ENCODE measurements at regions not wholly inside any gene's neighbourhood (a gene's known extent, or its start where the extent isn't known, plus 50 kb on each side); places are given as distances from the start of the nearest gene placed in this dataset.

DNA sequence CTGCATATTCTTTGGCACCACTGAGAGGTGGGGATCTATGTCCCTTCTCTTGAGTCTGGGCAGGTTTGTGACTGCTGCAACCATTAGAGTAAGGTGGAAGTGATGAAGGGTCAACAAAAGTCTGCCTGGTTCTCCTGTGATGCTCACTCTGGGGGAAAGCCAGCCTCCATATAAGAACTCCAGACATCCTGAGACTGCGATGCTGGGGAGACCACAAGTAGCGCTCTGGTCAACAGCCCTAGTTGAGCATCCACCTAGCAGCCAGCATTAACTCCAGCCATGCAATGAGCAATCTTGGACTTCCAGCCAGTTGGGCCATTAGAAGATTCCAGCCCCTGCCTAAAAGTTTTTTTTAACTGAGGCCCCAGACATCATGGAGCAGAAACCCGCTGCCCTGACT lies 62.8 kb downstream of the SCN11A start:
- Histone ChIP-seq H3K14ac (ENCODE audit: insufficient read length) (no peak overlapping the region), H3K79me1 (ENCODE audit: low read depth, low read length) (no peaks in the 10 kb centered on the region), H3K79me2 (ENCODE audit: control insufficient read depth in 1 of 2, insufficient read depth in 2 of 2, low read length in 2 of 2) (no peaks in the 10 kb centered on the region), H4K5ac (ENCODE audit: insufficient read length, low read depth, low read length) (no peak overlapping the region), H3K23me2 (ENCODE audit: low read depth, low read length) (no peaks in the 10 kb centered on the region; the same call in 1 of the 2 replicates), H3K4ac (replicated peaks; ENCODE audit: insufficient read length, low read depth, low read length) (no peak overlapping the region), H4K8ac (ENCODE audit: extremely low read depth, insufficient read depth, low read length) (no peak overlapping the region), H2AK5ac (ENCODE audit: low read depth, low read length) (no peak overlapping the region), H3K27me3 (replicated peaks in 1 of 4; ENCODE audit: control insufficient read depth in 3 of 4, extremely low read depth in 1 of 4, insufficient read depth in 3 of 4, low read length in 3 of 4) (no peaks in the 10 kb centered on the region), H3K27ac (ENCODE audit: low read depth, low read length) (no peak overlapping the region), H3K23ac (ENCODE audit: insufficient read length) (no peak overlapping the region), H4K20me1 (replicated peaks in 1 of 2; ENCODE audit: control insufficient read depth in 1 of 2, insufficient read depth in 2 of 2, low read length in 2 of 2) (no peaks in the 10 kb centered on the region), H3K4me2 (ENCODE audit: insufficient read depth in 1 of 2, low read depth in 2 of 2, low read length in 2 of 2) (no peak overlapping the region), H2BK12ac (ENCODE audit: low read depth, low read length) (no peak overlapping the region), H2BK120ac (replicated peaks; ENCODE audit: low read depth, low read length) (no peak overlapping the region), H3K36me3 (ENCODE audit: control insufficient read depth in 2 of 4, insufficient read depth in 4 of 4, low read length in 3 of 4) (no peaks in the 10 kb centered on the region), H3K4me3 (ENCODE audit: extremely low read depth in 1 of 4, insufficient read depth in 2 of 4, low read depth in 3 of 4, low read length in 4 of 4) (no peak overlapping the region), H3K9ac (replicated peaks in 1 of 4; ENCODE audit: extremely low read depth in 1 of 4, low read depth in 3 of 4, low read length in 3 of 4) (no peak overlapping the region), H3K9me3 (ENCODE audit: insufficient read depth in 2 of 2, low read depth in 1 of 2, low read length in 1 of 2) (no peaks in the 10 kb centered on the region; a peak in 1 of 4 replicates), H3K4me1 (replicated peaks in 1 of 4; ENCODE audit: control insufficient read depth in 3 of 4, insufficient read depth in 4 of 4, low read length in 3 of 4) (peaks cover 3 to 11% (median 5%) of the 10 kb centered on the region in 4 experiments; a peak in 6 of 7 replicates), H2BK5ac (ENCODE audit: low read depth, low read length) (no peak overlapping the region), H2BK20ac (ENCODE audit: low read length) (no peak overlapping the region), H4K91ac (replicated peaks; ENCODE audit: insufficient read length, low read length) (no peak overlapping the region), H2AFZ (ENCODE audit: low read length) (no peak overlapping the region), H3K18ac (ENCODE audit: extremely low read depth, low read length) (no peak overlapping the region), H3K56ac (replicated peaks; ENCODE audit: insufficient read length, low read depth, low read length) (no peak overlapping the region), H2BK15ac (ENCODE audit: low read length) (no peak overlapping the region)
- CTCF ChIA-PET (ENCODE audit: partially characterized antibody) = interaction anchor here (0.9 to 6.1 kb wide), 2 partner anchors 12 to 87 kb away, joined by 3 to 37 read pairs; no protein-coding TSS in a partner anchor
- 87% methylated on average over 3 of the region's 3 CpGs; no CpG with 5 or more reads in 1 of the 2 experiments for WGBS, 2 experiments (ENCODE audit: extremely low coverage in 1 of 2, insufficient coverage in 1 of 2, insufficient read length in 1 of 2, insufficient replicate concordance in 2 of 2, low coverage in 1 of 2, low lambda C conversion rate in 2 of 2, missing lambda C conversion rate in 1 of 2)
- FAIRE-seq (no peak), DNase-seq (ENCODE audit: low read depth in 1 of 2, low spot score in 2 of 2) (no peak)
- POLR2A ChIA-PET (ENCODE audit: partially characterized antibody) = no interaction called here
- TF ChIP-seq SIN3A (conservative IDR thresholded peaks at IDR 0.05 in 1 of 2, IDR thresholded peaks at IDR 0.05 in 1 of 2; ENCODE audit: low read depth in 1 of 2, low read length in 2 of 2) (no peak), KDM4A (IDR thresholded peaks at IDR 0.05; ENCODE audit: low read depth, low read length, severe bottlenecking) (no peak), CBX5 (IDR thresholded peaks at IDR 0.05; ENCODE audit: low read depth, low read length) (no peak), HDAC6 (IDR thresholded peaks at IDR 0.05; ENCODE audit: low read depth, low read length) (no peak), POLR2AphosphoS5 (IDR thresholded peaks at IDR 0.05; ENCODE audit: low read depth, low read length) (no peak), SIX5 (IDR thresholded peaks at IDR 0.05; ENCODE audit: low read depth, low read length) (no peak), YY1 (IDR thresholded peaks at IDR 0.05; ENCODE audit: low read depth, low read length) (no peak), CHD2 (IDR thresholded peaks at IDR 0.05; ENCODE audit: low read length) (no peak), NRF1 (IDR thresholded peaks at IDR 0.05; ENCODE audit: low read depth, low read length) (no peak)
- TF ChIP-seq, protein P1, sequence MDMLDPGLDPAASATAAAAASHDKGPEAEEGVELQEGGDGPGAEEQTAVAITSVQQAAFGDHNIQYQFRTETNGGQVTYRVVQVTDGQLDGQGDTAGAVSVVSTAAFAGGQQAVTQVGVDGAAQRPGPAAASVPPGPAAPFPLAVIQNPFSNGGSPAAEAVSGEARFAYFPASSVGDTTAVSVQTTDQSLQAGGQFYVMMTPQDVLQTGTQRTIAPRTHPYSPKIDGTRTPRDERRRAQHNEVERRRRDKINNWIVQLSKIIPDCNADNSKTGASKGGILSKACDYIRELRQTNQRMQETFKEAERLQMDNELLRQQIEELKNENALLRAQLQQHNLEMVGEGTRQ (IDR thresholded peaks at IDR 0.05; ENCODE audit: low read length) = no peak
- TF ChIP-seq, protein P2, sequence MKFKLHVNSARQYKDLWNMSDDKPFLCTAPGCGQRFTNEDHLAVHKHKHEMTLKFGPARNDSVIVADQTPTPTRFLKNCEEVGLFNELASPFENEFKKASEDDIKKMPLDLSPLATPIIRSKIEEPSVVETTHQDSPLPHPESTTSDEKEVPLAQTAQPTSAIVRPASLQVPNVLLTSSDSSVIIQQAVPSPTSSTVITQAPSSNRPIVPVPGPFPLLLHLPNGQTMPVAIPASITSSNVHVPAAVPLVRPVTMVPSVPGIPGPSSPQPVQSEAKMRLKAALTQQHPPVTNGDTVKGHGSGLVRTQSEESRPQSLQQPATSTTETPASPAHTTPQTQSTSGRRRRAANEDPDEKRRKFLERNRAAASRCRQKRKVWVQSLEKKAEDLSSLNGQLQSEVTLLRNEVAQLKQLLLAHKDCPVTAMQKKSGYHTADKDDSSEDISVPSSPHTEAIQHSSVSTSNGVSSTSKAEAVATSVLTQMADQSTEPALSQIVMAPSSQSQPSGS (IDR thresholded peaks at IDR 0.05; ENCODE audit: low read length) = no peak
- TF ChIP-seq, protein P3, sequence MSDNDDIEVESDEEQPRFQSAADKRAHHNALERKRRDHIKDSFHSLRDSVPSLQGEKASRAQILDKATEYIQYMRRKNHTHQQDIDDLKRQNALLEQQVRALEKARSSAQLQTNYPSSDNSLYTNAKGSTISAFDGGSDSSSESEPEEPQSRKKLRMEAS (IDR thresholded peaks at IDR 0.05) = no peak

Data from H1 (cell line).